GM23338 (cell line): ENCODE measurements at regions not wholly inside any gene's neighbourhood (a gene's known extent, or its start where the extent isn't known, plus 50 kb on each side); places are given as distances from the start of the nearest gene placed in this dataset.
A peak's percentile ranks its signal among the peaks of the same experiment; 100 is the strongest.

Source experiments
- EZH2 ChIP-seq: fragments of 200-600 bp; sonication (generic); IDR thresholded peaks from one replicate; pipeline ENCODE4 v1.8.0; 2017; ENCODE audit warnings: antibody characterized with exemption, mild to moderate bottlenecking, low read depth; ENCODE audit not compliant: unreplicated experiment
- REST ChIP-seq: IDR thresholded peaks from one replicate; pipeline ENCODE4 v1.6.1; 2018; ENCODE audit warnings: antibody characterized with exemption; ENCODE audit not compliant: unreplicated experiment
- STAT1 ChIP-seq: IDR thresholded peaks from one replicate; pipeline ENCODE4 v1.6.1; 2016; ENCODE audit warnings: antibody characterized with exemption; ENCODE audit not compliant: unreplicated experiment
- TF ChIP-seq, protein P1 (sequence below), 2 experiments: fragments of 200-600 bp in 1 of 2; sonication (generic) in 1 of 2; conservative IDR thresholded peaks; 2 replicates each; pipeline versions ENCODE4 v1.5.1 to v1.6.1; 2016 to 2017; ENCODE audit warnings: antibody characterized with exemption in 2 of 2, low read depth in 2 of 2, mild to moderate bottlenecking in 2 of 2, moderate library complexity in 1 of 2

GRCh38 chr1:239084459-239085080, 301.8 kb upstream of the CHRM3 start:
- TF ChIP-seq, protein P1, sequence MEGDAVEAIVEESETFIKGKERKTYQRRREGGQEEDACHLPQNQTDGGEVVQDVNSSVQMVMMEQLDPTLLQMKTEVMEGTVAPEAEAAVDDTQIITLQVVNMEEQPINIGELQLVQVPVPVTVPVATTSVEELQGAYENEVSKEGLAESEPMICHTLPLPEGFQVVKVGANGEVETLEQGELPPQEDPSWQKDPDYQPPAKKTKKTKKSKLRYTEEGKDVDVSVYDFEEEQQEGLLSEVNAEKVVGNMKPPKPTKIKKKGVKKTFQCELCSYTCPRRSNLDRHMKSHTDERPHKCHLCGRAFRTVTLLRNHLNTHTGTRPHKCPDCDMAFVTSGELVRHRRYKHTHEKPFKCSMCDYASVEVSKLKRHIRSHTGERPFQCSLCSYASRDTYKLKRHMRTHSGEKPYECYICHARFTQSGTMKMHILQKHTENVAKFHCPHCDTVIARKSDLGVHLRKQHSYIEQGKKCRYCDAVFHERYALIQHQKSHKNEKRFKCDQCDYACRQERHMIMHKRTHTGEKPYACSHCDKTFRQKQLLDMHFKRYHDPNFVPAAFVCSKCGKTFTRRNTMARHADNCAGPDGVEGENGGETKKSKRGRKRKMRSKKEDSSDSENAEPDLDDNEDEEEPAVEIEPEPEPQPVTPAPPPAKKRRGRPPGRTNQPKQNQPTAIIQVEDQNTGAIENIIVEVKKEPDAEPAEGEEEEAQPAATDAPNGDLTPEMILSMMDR (conservative IDR thresholded peaks at IDR 0.05; ENCODE audit: low read depth in 2 of 2): peak; percentile 57 to 58
- TF ChIP-seq STAT1: no peak
- no peak for TF ChIP-seq REST
- no peak for TF ChIP-seq EZH2
